ENCODE measurements at regions not wholly inside any gene's neighbourhood (a gene's known extent, or its start where the extent isn't known, plus 50 kb on each side); places are given as distances from the start of the nearest gene placed in this dataset.

DNA sequence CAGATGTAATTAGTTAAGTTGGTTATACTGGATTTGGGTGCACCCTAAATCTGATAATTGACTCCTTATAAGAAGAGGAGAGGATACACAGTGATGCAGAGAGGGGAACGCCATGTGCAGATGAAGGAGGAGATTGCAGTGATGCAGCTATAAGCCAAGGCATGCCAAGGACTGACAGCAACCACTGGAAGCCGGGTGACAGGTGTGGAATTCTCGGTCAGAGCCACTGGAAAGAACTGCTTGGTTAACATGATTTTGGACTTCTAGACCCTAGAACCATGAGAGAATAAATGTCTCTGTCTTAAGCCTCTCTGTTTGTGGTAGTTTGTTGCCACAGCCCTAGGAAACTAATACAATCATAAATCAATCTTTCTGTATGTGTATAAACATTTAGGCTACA, 403.3 kb upstream of the CDH20 start:
- Histone ChIP-seq H3K4me1 (ENCODE audit: control insufficient read depth in 4 of 4, insufficient read depth in 4 of 4, low read length in 3 of 4) (no peaks in the 10 kb centered on the region), H3K36me3 (ENCODE audit: control insufficient read depth in 4 of 4, insufficient read depth in 3 of 4, low read depth in 1 of 4, low read length in 3 of 4) (no peaks in the 10 kb centered on the region), H3K9me3 (ENCODE audit: control insufficient read depth in 4 of 4, low read length in 3 of 4) (no peaks in the 10 kb centered on the region), H3K9ac (ENCODE audit: low read depth in 1 of 2, low read length in 2 of 2) (no peak overlapping the region), H3K27ac (ENCODE audit: low read depth in 1 of 2, low read length in 2 of 2) (no peak overlapping the region), H3K27me3 (ENCODE audit: control insufficient read depth in 4 of 4, insufficient read depth in 4 of 4, low read length in 3 of 4) (no peaks in the 10 kb centered on the region), H3K4me3 (ENCODE audit: low read depth in 1 of 3, low read length in 3 of 3) (no peak overlapping the region)
- TF ChIP-seq, protein P1, sequence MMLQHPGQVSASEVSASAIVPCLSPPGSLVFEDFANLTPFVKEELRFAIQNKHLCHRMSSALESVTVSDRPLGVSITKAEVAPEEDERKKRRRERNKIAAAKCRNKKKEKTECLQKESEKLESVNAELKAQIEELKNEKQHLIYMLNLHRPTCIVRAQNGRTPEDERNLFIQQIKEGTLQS (IDR thresholded peaks at IDR 0.05): no peak
- TF ChIP-seq NR2F2 (IDR thresholded peaks at IDR 0.05) (no peak), EGR1 (IDR thresholded peaks at IDR 0.05; ENCODE audit: low read depth in 2 of 2) (no peak), SP1 (IDR thresholded peaks at IDR 0.05) (no peak), JUND (IDR thresholded peaks at IDR 0.05) (no peak), RAD21 (IDR thresholded peaks at IDR 0.05) (no peak), RXRA (IDR thresholded peaks at IDR 0.05) (no peak), FOXA2 (IDR thresholded peaks at IDR 0.05) (no peak), TAF1 (conservative IDR thresholded peaks at IDR 0.05) (no peak), FOXA1 (IDR thresholded peaks at IDR 0.05) (no peak), HNF4G (IDR thresholded peaks at IDR 0.05) (no peak)
- no peak for DNase-seq (ENCODE audit: low spot score)
- 73% methylated on average over 3 of the region's 3 CpGs for WGBS

DNA sequence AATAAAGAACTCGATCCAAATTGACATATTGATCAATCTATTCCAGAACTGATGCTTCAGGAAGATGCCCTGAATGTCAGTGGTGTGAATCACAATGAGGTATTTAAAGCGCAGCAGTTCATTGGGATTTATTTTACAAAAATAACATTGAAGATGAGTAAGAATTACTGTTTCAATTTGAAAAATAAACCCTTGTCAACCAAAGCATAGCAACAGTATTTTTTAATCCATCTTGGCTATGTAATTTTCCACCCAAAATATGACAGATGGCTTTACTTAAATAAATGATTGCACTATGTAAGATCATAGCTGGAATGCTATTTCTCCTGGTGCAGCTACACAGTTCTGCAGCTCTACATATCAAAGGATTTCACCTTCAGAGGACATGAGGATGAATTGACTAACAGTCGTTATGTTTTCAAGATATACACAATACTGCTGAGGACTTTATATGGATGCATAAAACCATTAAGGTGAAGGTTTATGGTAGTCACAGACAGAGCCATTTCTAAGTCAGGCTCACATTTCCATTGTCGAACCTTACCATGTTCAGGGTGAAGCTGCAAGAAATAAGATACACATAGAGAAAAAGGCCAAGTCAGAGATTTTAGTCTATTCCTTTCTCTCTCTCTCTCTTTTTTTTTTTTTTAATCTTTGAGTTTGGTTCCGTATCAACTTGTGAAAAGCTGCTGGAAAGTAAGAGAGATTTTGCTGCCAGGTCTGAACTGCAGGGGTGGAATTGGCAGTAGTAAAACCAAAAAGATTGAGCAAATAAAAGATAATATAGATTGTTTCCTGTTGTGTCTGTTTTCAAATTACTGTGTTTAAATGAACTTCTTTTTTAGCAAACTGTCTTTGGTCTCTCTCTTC, 398.0 kb upstream of the CDH20 start:
- Histone ChIP-seq H3K9me3 (ENCODE audit: control insufficient read depth in 4 of 4, low read length in 3 of 4) (no peaks in the 10 kb centered on the region), H3K27me3 (ENCODE audit: control insufficient read depth in 4 of 4, insufficient read depth in 4 of 4, low read length in 3 of 4) (no peaks in the 10 kb centered on the region), H3K9ac (ENCODE audit: low read depth in 1 of 2, low read length in 2 of 2) (no peak overlapping the region), H3K27ac (ENCODE audit: low read depth in 1 of 2, low read length in 2 of 2) (no peak overlapping the region), H3K4me1 (ENCODE audit: control insufficient read depth in 4 of 4, insufficient read depth in 4 of 4, low read length in 3 of 4) (no peaks in the 10 kb centered on the region), H3K36me3 (ENCODE audit: control insufficient read depth in 4 of 4, insufficient read depth in 3 of 4, low read depth in 1 of 4, low read length in 3 of 4) (no peaks in the 10 kb centered on the region), H3K4me3 (ENCODE audit: low read depth in 1 of 3, low read length in 3 of 3) (no peak overlapping the region)
- no peak for DNase-seq (ENCODE audit: low spot score)
- TF ChIP-seq JUND (IDR thresholded peaks at IDR 0.05) (no peak), YY1 (IDR thresholded peaks at IDR 0.05) (no peak), EGR1 (IDR thresholded peaks at IDR 0.05; ENCODE audit: low read depth in 2 of 2) (no peak), NR2F2 (IDR thresholded peaks at IDR 0.05) (no peak), TAF1 (conservative IDR thresholded peaks at IDR 0.05) (no peak), HNF4A (conservative IDR thresholded peaks at IDR 0.05) (no peak), FOXA1 (IDR thresholded peaks at IDR 0.05) (no peak), GABPA (IDR thresholded peaks at IDR 0.05 in 1 of 2, conservative IDR thresholded peaks at IDR 0.05 in 1 of 2) (no peak), RXRA (IDR thresholded peaks at IDR 0.05) (no peak)
- TF ChIP-seq, protein P2, sequence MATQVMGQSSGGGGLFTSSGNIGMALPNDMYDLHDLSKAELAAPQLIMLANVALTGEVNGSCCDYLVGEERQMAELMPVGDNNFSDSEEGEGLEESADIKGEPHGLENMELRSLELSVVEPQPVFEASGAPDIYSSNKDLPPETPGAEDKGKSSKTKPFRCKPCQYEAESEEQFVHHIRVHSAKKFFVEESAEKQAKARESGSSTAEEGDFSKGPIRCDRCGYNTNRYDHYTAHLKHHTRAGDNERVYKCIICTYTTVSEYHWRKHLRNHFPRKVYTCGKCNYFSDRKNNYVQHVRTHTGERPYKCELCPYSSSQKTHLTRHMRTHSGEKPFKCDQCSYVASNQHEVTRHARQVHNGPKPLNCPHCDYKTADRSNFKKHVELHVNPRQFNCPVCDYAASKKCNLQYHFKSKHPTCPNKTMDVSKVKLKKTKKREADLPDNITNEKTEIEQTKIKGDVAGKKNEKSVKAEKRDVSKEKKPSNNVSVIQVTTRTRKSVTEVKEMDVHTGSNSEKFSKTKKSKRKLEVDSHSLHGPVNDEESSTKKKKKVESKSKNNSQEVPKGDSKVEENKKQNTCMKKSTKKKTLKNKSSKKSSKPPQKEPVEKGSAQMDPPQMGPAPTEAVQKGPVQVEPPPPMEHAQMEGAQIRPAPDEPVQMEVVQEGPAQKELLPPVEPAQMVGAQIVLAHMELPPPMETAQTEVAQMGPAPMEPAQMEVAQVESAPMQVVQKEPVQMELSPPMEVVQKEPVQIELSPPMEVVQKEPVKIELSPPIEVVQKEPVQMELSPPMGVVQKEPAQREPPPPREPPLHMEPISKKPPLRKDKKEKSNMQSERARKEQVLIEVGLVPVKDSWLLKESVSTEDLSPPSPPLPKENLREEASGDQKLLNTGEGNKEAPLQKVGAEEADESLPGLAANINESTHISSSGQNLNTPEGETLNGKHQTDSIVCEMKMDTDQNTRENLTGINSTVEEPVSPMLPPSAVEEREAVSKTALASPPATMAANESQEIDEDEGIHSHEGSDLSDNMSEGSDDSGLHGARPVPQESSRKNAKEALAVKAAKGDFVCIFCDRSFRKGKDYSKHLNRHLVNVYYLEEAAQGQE (IDR thresholded peaks at IDR 0.05): no peak
- TF ChIP-seq, protein P1 (IDR thresholded peaks at IDR 0.05): no peak
- TF ChIP-seq, protein P3, sequence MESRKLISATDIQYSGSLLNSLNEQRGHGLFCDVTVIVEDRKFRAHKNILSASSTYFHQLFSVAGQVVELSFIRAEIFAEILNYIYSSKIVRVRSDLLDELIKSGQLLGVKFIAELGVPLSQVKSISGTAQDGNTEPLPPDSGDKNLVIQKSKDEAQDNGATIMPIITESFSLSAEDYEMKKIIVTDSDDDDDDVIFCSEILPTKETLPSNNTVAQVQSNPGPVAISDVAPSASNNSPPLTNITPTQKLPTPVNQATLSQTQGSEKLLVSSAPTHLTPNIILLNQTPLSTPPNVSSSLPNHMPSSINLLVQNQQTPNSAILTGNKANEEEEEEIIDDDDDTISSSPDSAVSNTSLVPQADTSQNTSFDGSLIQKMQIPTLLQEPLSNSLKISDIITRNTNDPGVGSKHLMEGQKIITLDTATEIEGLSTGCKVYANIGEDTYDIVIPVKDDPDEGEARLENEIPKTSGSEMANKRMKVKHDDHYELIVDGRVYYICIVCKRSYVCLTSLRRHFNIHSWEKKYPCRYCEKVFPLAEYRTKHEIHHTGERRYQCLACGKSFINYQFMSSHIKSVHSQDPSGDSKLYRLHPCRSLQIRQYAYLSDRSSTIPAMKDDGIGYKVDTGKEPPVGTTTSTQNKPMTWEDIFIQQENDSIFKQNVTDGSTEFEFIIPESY (IDR thresholded peaks at IDR 0.05): no peak
- 64% methylated on average over 5 of the region's 5 CpGs for WGBS
